HG03342 (cell line): ENCODE measurements at regions not wholly inside any gene's neighbourhood (a gene's known extent, or its start where the extent isn't known, plus 50 kb on each side); places are given as distances from the start of the nearest gene placed in this dataset.

Experiments
- ATAC-seq: cut with Tn5 transposase; IDR thresholded peaks from one replicate; pipeline ENCODE4 v1.9.1; 2021; ENCODE audit warnings: mild to moderate bottlenecking, moderate library complexity; ENCODE audit not compliant: unreplicated experiment

GRCh38 chr3:153069598-153070510 lies 92.2 kb upstream of the RAP2B start:
- ATAC-seq, result no peak

- ATAC-seq, result no peak
These were observed 91.5 kb upstream of the RAP2B start for GRCh38 chr3:153070511-153070868.

- ATAC-seq, result no peak
These were observed 89.6 kb upstream of the RAP2B start for GRCh38 chr3:153072382-153072781.

GRCh38 chr3:153072856-153073255 lies 89.2 kb upstream of the RAP2B start:
- ATAC-seq, result no peak

- ATAC-seq, result no peak
These were observed 88.4 kb upstream of the RAP2B start for GRCh38 chr3:153073636-153074035.

- ATAC-seq, result no peak
These were observed 83.2 kb upstream of the RAP2B start for GRCh38 chr3:153078826-153079225.

GRCh38 chr3:153079386-153079785 lies 82.6 kb upstream of the RAP2B start:
- no peak for ATAC-seq

- no peak for ATAC-seq
These were observed 81.2 kb upstream of the RAP2B start for GRCh38 chr3:153080778-153081240.

GRCh38 chr3:153084431-153084830 lies 77.6 kb upstream of the RAP2B start:
- ATAC-seq, result no peak

GRCh38 chr3:153087595-153088566 lies 74.1 kb upstream of the RAP2B start:
- ATAC-seq, result no peak

- no peak for ATAC-seq
These were observed 72.4 kb upstream of the RAP2B start for GRCh38 chr3:153089620-153090019.

- no peak for ATAC-seq
These were observed 71.1 kb upstream of the RAP2B start for GRCh38 chr3:153090973-153091372.

- no peak for ATAC-seq
These were observed 68.4 kb upstream of the RAP2B start for GRCh38 chr3:153093629-153094028.

GRCh38 chr3:153094386-153094785 lies 67.6 kb upstream of the RAP2B start:
- no peak for ATAC-seq

- no peak for ATAC-seq
These were observed 66.6 kb upstream of the RAP2B start for GRCh38 chr3:153095441-153095840.

- ATAC-seq, result no peak
These were observed 65.3 kb upstream of the RAP2B start for GRCh38 chr3:153096731-153097131.

GRCh38 chr3:153097213-153097612 lies 64.8 kb upstream of the RAP2B start:
- ATAC-seq, result no peak

- no peak for ATAC-seq
These were observed 62.9 kb upstream of the RAP2B start for GRCh38 chr3:153099131-153099530.

- ATAC-seq, result no peak
These were observed 58.5 kb upstream of the RAP2B start for GRCh38 chr3:153103406-153103945.

GRCh38 chr3:153110041-153110440 lies 52.0 kb upstream of the RAP2B start:
- ATAC-seq, result no peak

GRCh38 chr3:153111016-153111415 lies 51.0 kb upstream of the RAP2B start:
- ATAC-seq, result no peak
